H9 (cell line): ENCODE measurements at regions not wholly inside any gene's neighbourhood (a gene's known extent, or its start where the extent isn't known, plus 50 kb on each side); places are given as distances from the start of the nearest gene placed in this dataset.

Experiments
- DNase-seq: peaks from one replicate; pipeline ENCODE4 v3.0.0-alpha.2; 2017
- H2AFZ ChIP-seq: one replicate; pipeline ENCODE4 v1.6.1; 2013; ENCODE audit warnings: mild to moderate bottlenecking, low read length, control low read depth, moderate library complexity
- H2AK5ac ChIP-seq: 2 replicates; pipeline ENCODE4 v1.6.1; 2013; ENCODE audit warnings: low read length, control low read depth, mixed read lengths; ENCODE audit not compliant: insufficient read length
- H2BK120ac ChIP-seq: one replicate; pipeline ENCODE4 v1.6.1; 2013; ENCODE audit warnings: low read depth, mild to moderate bottlenecking, low read length, control low read depth, inconsistent platforms; ENCODE audit not compliant: poor library complexity, severe bottlenecking
- H2BK12ac ChIP-seq: 2 replicates; pipeline ENCODE4 v1.6.1; 2013; ENCODE audit warnings: low read length, control low read depth, mixed read lengths, low read depth; ENCODE audit not compliant: insufficient read length
- H2BK15ac ChIP-seq: 2 replicates; pipeline ENCODE4 v1.6.1; 2013; ENCODE audit warnings: low read depth, low read length, control low read depth
- H2BK20ac ChIP-seq: one replicate; pipeline ENCODE4 v1.6.1; 2013; ENCODE audit warnings: low read depth, mild to moderate bottlenecking, low read length, control low read depth, inconsistent platforms; ENCODE audit not compliant: poor library complexity, severe bottlenecking
- H2BK5ac ChIP-seq: 2 replicates; pipeline ENCODE4 v1.6.1; 2013; ENCODE audit warnings: low read length, control low read depth, mixed read lengths; ENCODE audit not compliant: insufficient read length
- H3K14ac ChIP-seq: 2 replicates; pipeline ENCODE4 v1.6.1; 2013; ENCODE audit warnings: low read length, control low read depth; ENCODE audit not compliant: insufficient read depth
- H3K18ac ChIP-seq: 2 replicates; pipeline ENCODE4 v1.6.1; 2013; ENCODE audit warnings: low read depth, mild to moderate bottlenecking, mixed read lengths, low read length, control low read depth; ENCODE audit not compliant: insufficient read length
- H3K23ac ChIP-seq: 2 replicates; pipeline ENCODE4 v1.6.1; 2013; ENCODE audit warnings: low read length, control low read depth, mixed read lengths, low read depth; ENCODE audit not compliant: insufficient read length
- H3K23me2 ChIP-seq: 2 replicates; pipeline ENCODE4 v1.6.1; 2013; ENCODE audit warnings: low read depth, mild to moderate bottlenecking, mixed read lengths, low read length, control low read depth; ENCODE audit not compliant: insufficient read length, poor library complexity, severe bottlenecking
- H3K27ac ChIP-seq: 2 replicates; pipeline ENCODE4 v1.5.1; 2013; ENCODE audit warnings: low read length, control low read depth, mixed read lengths, low read depth; ENCODE audit not compliant: insufficient read length
- H3K27me3 ChIP-seq: 2 replicates; pipeline ENCODE4 v1.6.1; 2013; ENCODE audit warnings: low read length, control low read depth, inconsistent platforms; ENCODE audit not compliant: insufficient read depth
- H3K4ac ChIP-seq: 2 replicates; pipeline ENCODE4 v1.6.1; 2013; ENCODE audit warnings: low read depth, mild to moderate bottlenecking, control low read depth, inconsistent platforms, low read length, moderate library complexity
- H3K4me1 ChIP-seq: 2 replicates; pipeline ENCODE4 v1.6.1; 2013; ENCODE audit warnings: low read length, control low read depth, inconsistent platforms; ENCODE audit not compliant: insufficient read depth
- H3K4me2 ChIP-seq: 2 replicates; pipeline ENCODE4 v1.6.1; 2013; ENCODE audit warnings: low read length, control low read depth, mixed read lengths; ENCODE audit not compliant: insufficient read length, insufficient read depth
- H3K56ac ChIP-seq: 2 replicates; pipeline ENCODE4 v1.6.1; 2013; ENCODE audit warnings: low read depth, mild to moderate bottlenecking, mixed read lengths, low read length, control low read depth; ENCODE audit not compliant: insufficient read length
- H3K79me1 ChIP-seq: 2 replicates; pipeline ENCODE4 v1.6.1; 2013; ENCODE audit warnings: low read depth, mild to moderate bottlenecking, moderate library complexity, low read length, control low read depth, inconsistent platforms; ENCODE audit not compliant: insufficient read depth, poor library complexity, severe bottlenecking
- H3K79me2 ChIP-seq: 2 replicates; pipeline ENCODE4 v1.6.1; 2013; ENCODE audit warnings: low read length, control low read depth, inconsistent platforms; ENCODE audit not compliant: insufficient read depth
- H3K9ac ChIP-seq: 2 replicates; pipeline ENCODE4 v1.6.1; 2013; ENCODE audit warnings: low read length, control low read depth, mixed read lengths; ENCODE audit not compliant: insufficient read length; ENCODE audit errors: extremely low read depth
- H3K9me3 ChIP-seq: one replicate; pipeline ENCODE4 v1.6.1; 2013; ENCODE audit warnings: low read depth, low read length, inconsistent platforms; ENCODE audit not compliant: control insufficient read depth
- H3T11ph ChIP-seq: one replicate; pipeline ENCODE4 v1.6.1; 2013; ENCODE audit warnings: mild to moderate bottlenecking, low read length, control low read depth, inconsistent platforms
- H4K20me1 ChIP-seq: one replicate; pipeline ENCODE4 v1.6.1; 2013; ENCODE audit not compliant: control insufficient read depth, insufficient read length, insufficient read depth
- H4K5ac ChIP-seq: 2 replicates; pipeline ENCODE4 v1.6.1; 2013; ENCODE audit warnings: low read depth, mild to moderate bottlenecking, mixed read lengths, low read length, control low read depth; ENCODE audit not compliant: insufficient read length
- H4K8ac ChIP-seq: replicated peaks from 2 replicates; pipeline ENCODE4 v1.6.1; 2013; ENCODE audit warnings: low read length, control low read depth, mixed read lengths, low read depth; ENCODE audit not compliant: insufficient read length
- H4K91ac ChIP-seq: 2 replicates; pipeline ENCODE4 v1.6.1; 2013; ENCODE audit warnings: low read depth, mild to moderate bottlenecking, moderate library complexity, mixed read lengths, low read length, control low read depth; ENCODE audit not compliant: insufficient read length
- H3K27ac Mint-ChIP-seq, 3 experiments: 2 replicates in 2 of 3; 3 replicates in 1 of 3; pipeline ENCODE4 v1.8.0; 2020 to 2021; ENCODE audit warnings: mixed read lengths in 3 of 3, mild to moderate bottlenecking in 1 of 3, moderate library complexity in 1 of 3
- H3K27me3 Mint-ChIP-seq: 2 replicates; pipeline ENCODE4 v1.8.0; 2021; ENCODE audit warnings: low read depth, mild to moderate bottlenecking, moderate library complexity, mixed read lengths
- H3K36me3 Mint-ChIP-seq, 3 experiments: 2 replicates in 2 of 3; 3 replicates in 1 of 3; pipeline ENCODE4 v1.8.0; 2020 to 2021; ENCODE audit warnings: low read depth in 3 of 3, mixed read lengths in 3 of 3; ENCODE audit not compliant: insufficient read depth in 1 of 3
- H3K4me1 Mint-ChIP-seq, 2 experiments: 2 replicates each; pipeline ENCODE4 v1.8.0; 2020; ENCODE audit warnings: mixed read lengths in 2 of 2
- H3K4me3 Mint-ChIP-seq, 2 experiments: 2 replicates in 1 of 2; 3 replicates in 1 of 2; pipeline ENCODE4 v1.8.0; 2020 to 2021; ENCODE audit warnings: mild to moderate bottlenecking in 2 of 2, mixed read lengths in 2 of 2, moderate library complexity in 1 of 2
- H3K9me3 Mint-ChIP-seq, 2 experiments: 2 replicates in 1 of 2; 3 replicates in 1 of 2; pipeline ENCODE4 v1.8.0; 2020; ENCODE audit warnings: mild to moderate bottlenecking in 2 of 2, mixed read lengths in 2 of 2, moderate library complexity in 1 of 2
- CTCF ChIP-seq: fragments of 200-600 bp; sonication (generic); conservative IDR thresholded peaks from 3 replicates; pipeline ENCODE4 v1.8.0; 2021; ENCODE audit warnings: antibody characterized with exemption, mild to moderate bottlenecking
- WGBS: extraction: QIAGEN DNeasy Blood & Tissue Kit; methylation state at CpG from one replicate; pipeline ENCODE4 v1.1.7; 2013; ENCODE audit warnings: missing lambda C conversion rate, low lambda C conversion rate, mixed read lengths; ENCODE audit not compliant: insufficient read length; ENCODE audit errors: extremely low coverage; 5-methylcytosine and 5-hydroxymethylcytosine counted together

- no peak for DNase-seq
Observed at GRCh38 chr7:84510505-84510904, 315.9 kb upstream of the SEMA3A start.

More at GRCh38 chr7:84510505-84510904, 315.9 kb upstream of the SEMA3A start:
- Mint-ChIP-seq H3K4me1 (peaks cover 7% of the 10 kb centered on the region in 2 experiments; a peak in 3 of 4 replicates), H3K36me3 (no peaks in the 10 kb centered on the region), H3K27ac (no peak overlapping the region; a peak in 1 of 7 replicates), H3K27me3 (no peaks in the 10 kb centered on the region), H3K9me3 (no peaks in the 10 kb centered on the region), H3K4me3 (no peak overlapping the region)
- Histone ChIP-seq H3K18ac (no peak overlapping the region), H4K8ac (no peak overlapping the region), H3K4me2 (no peak overlapping the region), H3K9me3 (no peaks in the 10 kb centered on the region), H2BK20ac (no peak overlapping the region), H3K56ac (no peak overlapping the region), H4K20me1 (no peaks in the 10 kb centered on the region), H2BK15ac (no peak overlapping the region), H3T11ph (no peak overlapping the region), H3K4ac (no peak overlapping the region), H3K23me2 (no peaks in the 10 kb centered on the region), H4K5ac (no peak overlapping the region), H3K4me1 (no peaks in the 10 kb centered on the region), H3K9ac (no peak overlapping the region), H3K27me3 (no peaks in the 10 kb centered on the region), H3K14ac (no peak overlapping the region), H3K79me2 (no peaks in the 10 kb centered on the region), H3K23ac (no peak overlapping the region), H2AFZ (no peak overlapping the region), H3K79me1 (no peaks in the 10 kb centered on the region), H3K27ac (no peak overlapping the region), H4K91ac (no peak overlapping the region), H2BK12ac (no peak overlapping the region), H2BK5ac (no peak overlapping the region), H2BK120ac (no peak overlapping the region), H2AK5ac (no peak overlapping the region)
- no CpG with 5 or more reads among the region's 1 CpG for WGBS
- no peak for TF ChIP-seq CTCF
